HG03565 (cell line): ENCODE measurements at regions not wholly inside any gene's neighbourhood (a gene's known extent, or its start where the extent isn't known, plus 50 kb on each side); places are given as distances from the start of the nearest gene placed in this dataset.
"Not testable (repeated sequence)": the region's sequence is repeated elsewhere in the genome, so short reads cannot be mapped to it uniquely, and the experiment has no call there.

ENCODE experiments used
- ATAC-seq: cut with Tn5 transposase; IDR thresholded peaks from one replicate; pipeline ENCODE4 v1.9.1; 2021; ENCODE audit warnings: mild to moderate bottlenecking, moderate library complexity; ENCODE audit not compliant: unreplicated experiment

- ATAC-seq = no peak
These were observed 156.8 kb upstream of the STS start for GRCh38 chrX:6990552-6991193.

DNA sequence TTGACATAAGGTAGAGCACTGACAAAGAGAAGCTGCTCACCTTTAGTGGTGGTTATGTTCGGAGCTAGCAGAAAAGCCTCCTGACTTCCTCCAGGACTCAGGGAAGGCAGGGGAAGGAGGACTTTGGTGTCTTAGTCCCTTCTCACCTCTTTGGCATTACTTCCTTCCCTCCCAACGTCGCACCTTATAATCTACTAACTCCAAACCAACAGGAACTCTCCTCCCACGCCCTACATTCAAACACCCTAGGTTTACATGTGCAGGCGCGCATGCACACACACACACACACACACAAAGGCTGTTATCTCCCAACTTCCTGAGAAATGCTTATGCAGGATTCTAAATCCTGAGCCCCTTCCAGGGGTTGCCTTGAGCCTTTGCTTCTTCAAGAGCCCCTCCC, 157.7 kb upstream of the STS start:
- ATAC-seq = no peak

GRCh38 chrX:6988694-6989093, 158.8 kb upstream of the STS start:
- ATAC-seq = not testable (repeated sequence)

- ATAC-seq = no peak
These were observed 160.6 kb upstream of the STS start for GRCh38 chrX:6986915-6987314.

GRCh38 chrX:6985537-6985936, 162.0 kb upstream of the STS start:
- ATAC-seq = no peak

GRCh38 chrX:6983207-6983955, 164.1 kb upstream of the STS start:
- ATAC-seq = no peak

GRCh38 chrX:6981718-6982406, 165.7 kb upstream of the STS start:
- ATAC-seq = no peak

DNA sequence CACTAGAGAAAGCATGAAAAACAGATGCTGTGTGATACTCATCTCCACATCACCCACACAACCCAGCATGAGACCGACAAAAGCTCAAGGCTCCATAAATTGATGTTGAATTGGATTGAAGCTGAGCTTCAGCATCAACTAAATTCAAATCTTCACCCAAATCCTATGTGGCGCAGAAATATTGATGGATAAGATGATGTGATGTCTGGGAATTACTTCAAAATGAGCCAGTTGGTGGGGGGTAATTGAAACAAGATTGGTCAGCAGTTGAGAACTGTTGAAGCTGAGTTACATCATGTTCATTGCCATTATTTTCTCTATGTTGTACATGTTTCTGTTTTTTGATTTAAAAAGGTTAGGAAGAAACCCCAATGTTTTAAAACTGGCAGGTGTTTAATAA, 166.5 kb upstream of the STS start:
- no peak for ATAC-seq

DNA sequence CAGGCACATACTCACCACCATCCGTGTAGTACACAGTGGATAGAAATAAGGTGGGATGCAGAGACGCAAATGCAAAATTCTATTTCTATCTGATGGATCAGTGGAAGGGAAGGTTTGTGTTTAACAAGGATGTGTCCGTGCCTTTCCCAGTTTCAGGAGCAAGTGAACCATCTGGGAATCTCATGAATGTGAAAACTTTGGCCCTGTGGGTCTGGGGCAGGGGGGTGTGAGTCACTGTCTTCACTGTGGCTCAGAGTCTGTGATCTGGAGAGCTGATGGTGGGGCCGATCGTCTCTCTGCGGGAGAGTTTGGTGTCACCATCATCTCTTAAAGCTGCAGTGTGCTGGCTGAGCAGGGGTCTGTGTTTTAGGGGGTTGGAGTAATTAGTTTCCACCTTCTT, 179.3 kb upstream of the STS start:
- no peak for ATAC-seq

DNA sequence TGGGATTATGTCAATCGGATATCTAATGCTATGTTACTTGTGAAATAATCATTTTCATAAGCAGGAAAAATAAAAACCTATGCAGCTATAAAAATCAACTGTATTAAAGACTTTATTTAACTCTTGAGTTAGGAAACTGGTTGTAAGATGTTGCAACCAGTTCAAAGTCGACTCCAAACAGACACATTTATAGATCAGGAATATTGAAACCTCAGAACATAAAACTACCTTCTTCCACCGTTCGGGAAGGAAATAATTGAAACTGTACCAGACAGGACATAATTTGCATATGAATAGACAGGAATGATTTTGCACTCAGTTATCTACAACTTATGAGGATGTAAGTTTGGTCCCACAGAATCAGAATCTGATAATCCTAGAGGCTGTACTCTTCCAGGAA, 181.8 kb upstream of the STS start:
- no peak for ATAC-seq

- ATAC-seq = no peak
These were observed 185.5 kb upstream of the STS start for GRCh38 chrX:6962006-6962355.

DNA sequence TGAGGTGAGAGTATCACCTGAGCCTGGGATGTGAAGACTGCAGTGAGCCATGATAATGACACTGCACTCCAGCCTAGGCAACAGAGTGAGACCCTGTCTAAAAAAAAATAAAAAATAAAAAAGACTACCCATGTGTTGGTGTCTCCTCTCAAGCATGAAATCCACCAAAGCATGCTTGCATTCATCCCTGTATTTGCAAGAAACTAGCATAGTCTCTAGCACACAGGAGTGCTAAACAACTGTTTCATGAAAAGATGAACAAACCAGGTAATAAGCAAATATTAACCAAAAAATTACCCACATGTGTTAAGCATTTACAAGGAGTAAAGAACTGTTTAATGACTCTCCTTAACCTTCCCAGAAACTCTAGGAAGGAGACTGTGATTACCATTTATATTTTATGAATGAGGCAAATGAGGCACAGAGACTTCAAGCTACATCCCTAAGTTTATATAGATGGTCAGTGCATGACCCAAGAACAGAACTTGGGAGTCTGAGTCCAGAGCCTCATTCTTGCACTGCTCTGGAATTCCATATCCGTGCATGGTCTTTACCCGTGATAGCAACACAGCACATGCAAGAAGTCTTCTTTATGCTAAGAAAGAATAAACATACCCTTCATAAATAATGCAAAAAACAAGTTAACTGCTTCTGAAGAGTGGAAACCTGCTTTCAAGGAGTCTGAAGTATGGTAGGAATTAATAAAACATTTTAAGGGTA, 186.1 kb upstream of the STS start:
- no peak for ATAC-seq

DNA sequence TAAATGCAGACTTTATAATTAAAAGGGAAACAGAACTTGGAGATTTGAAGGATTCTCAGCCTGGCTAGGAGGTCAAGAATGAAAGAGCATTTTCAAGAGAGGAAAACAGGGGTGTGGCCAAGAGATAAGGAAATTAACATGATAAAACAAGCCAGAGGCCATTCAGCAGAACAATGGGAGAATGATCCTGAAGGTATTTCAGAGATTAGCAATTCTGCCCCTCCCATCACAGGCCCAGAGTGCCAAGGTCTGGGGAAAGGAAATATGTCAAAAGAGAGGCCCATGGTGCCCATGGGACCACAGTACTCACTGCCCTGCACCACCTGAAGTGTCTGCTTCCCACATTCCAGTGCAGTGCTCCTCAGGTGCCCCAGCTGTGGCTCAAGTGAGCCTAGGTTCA, 188.5 kb upstream of the STS start:
- ATAC-seq = no peak

DNA sequence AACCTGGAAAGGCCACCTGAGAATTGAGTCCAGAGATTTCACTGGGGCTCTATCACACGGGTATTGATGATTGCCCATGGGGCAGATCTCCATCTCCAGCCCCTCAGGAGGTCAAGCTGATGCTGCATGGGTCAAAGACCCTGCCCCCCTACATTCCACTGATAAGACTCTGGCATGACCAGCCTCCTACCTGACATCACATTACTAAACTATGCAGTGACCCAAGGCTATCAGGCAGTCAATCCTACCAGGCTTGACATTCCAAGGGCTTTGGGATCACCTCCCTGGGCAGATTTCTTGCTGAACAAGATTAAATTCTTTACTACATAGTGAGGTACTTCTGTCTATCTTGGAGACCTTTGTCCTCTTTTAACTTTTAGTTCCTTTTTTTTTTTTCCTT, 192.7 kb upstream of the STS start:
- ATAC-seq = no peak

DNA sequence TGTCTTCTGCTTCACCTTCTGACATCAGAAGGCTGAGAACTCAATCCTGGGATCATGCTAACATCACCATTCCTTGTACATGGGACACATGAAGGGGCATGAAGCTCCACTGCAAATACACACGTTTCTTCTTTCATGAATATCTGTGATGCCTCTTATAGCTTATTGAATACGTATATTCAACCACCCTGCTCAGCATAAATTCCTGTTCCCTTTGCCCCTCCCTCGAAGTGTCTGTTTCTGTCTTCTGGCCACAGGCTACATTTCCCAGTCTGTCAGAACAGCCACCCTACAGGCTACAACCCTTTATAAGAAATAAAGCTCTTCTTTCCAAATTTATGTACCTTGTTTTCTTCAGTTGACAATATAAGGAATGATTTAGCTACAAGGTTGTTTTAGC, 201.3 kb upstream of the STS start:
- no peak for ATAC-seq

- no peak for ATAC-seq
These were observed 206.5 kb upstream of the STS start for GRCh38 chrX:6941041-6941440.

DNA sequence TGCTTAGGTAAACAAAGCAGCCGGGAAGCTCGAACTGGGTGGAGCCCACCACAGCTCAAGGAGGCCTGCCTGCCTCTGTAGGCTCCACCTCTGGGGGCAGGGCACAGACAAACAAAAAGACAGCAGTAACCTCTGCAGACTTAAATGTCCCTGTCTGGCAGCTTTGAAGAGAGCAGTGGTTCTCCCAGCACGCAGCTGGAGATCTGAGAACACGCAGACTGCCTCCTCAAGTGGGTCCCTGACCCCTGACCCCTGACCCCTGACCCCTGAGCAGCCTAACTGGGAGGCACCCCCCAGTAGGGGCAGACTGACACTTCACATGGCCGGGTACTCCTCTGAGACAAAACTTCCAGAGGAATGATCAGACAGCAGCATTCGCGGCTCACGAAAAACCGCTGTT, 214.6 kb upstream of the STS start:
- ATAC-seq = not testable (repeated sequence)

- no peak for ATAC-seq
These were observed 217.1 kb upstream of the STS start for GRCh38 chrX:6930307-6930849.

GRCh38 chrX:6924443-6925077, 223.0 kb upstream of the STS start:
- no peak for ATAC-seq

- no peak for ATAC-seq
These were observed 229.8 kb upstream of the STS start for GRCh38 chrX:6917666-6918065.

DNA sequence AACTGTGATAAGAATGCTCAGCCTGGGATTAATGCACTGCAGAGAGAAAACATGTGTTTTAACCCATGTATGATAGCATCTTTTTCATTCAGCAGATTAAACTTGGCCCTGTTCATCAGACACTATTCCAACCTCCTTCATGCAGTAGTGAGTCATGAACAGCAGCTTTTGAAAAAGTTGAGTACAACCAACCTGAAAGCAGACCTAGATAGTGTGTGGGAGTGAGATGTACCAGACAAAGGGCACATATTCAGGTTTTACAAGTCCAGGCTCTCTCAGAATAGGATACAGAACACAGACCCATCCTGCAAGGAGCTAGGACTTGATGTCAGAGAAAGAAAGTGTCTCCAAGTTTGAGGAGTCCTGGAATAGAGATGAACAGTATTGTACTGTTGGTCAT, 237.3 kb upstream of the STS start:
- no peak for ATAC-seq
